ENCODE measurements at regions not wholly inside any gene's neighbourhood (a gene's known extent, or its start where the extent isn't known, plus 50 kb on each side); places are given as distances from the start of the nearest gene placed in this dataset.

DNA sequence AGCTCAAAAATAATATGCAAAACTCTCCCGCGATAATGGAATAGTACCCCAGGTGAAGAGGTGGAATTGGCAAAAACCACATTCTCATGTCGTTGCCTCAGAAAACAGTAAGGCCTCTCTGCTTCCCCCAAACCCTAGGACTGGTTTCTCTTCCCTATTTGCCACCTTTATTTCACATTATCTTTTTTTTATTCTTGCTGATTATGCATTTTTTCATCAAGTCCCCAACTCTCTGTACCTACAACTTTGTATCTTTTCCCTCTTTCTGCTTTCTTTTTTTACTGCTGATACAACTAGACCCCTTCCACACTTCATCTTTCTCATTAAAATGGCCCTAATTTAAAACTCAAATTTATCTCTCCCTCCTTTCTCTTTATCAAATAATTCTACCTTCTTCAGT is 1472.2 kb downstream of the SUCLG1 start:
- Histone ChIP-seq H3K4me1 (no peaks in the 10 kb centered on the region), H3K36me3 (replicated peaks in 1 of 2; ENCODE audit: insufficient read depth in 1 of 2, low read depth in 2 of 2) (no peaks in the 10 kb centered on the region), H3K27me3 (no peaks in the 10 kb centered on the region), H3K4me3 (no peak overlapping the region), H3K9me3 (no peaks in the 10 kb centered on the region), H3K27ac (no peak overlapping the region)
- WGBS, 2 donors, result 85% methylated on average over 3 of the region's 3 CpGs
- TF ChIP-seq, protein P1, sequence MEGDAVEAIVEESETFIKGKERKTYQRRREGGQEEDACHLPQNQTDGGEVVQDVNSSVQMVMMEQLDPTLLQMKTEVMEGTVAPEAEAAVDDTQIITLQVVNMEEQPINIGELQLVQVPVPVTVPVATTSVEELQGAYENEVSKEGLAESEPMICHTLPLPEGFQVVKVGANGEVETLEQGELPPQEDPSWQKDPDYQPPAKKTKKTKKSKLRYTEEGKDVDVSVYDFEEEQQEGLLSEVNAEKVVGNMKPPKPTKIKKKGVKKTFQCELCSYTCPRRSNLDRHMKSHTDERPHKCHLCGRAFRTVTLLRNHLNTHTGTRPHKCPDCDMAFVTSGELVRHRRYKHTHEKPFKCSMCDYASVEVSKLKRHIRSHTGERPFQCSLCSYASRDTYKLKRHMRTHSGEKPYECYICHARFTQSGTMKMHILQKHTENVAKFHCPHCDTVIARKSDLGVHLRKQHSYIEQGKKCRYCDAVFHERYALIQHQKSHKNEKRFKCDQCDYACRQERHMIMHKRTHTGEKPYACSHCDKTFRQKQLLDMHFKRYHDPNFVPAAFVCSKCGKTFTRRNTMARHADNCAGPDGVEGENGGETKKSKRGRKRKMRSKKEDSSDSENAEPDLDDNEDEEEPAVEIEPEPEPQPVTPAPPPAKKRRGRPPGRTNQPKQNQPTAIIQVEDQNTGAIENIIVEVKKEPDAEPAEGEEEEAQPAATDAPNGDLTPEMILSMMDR (IDR thresholded peaks at IDR 0.05), result no peak
- no peak for TF ChIP-seq POLR2A (IDR thresholded peaks at IDR 0.05)
- ATAC-seq (no peak), DNase-seq (no peak)
- intact Hi-C loops (cut with DNase I), result no loop called here

DNA sequence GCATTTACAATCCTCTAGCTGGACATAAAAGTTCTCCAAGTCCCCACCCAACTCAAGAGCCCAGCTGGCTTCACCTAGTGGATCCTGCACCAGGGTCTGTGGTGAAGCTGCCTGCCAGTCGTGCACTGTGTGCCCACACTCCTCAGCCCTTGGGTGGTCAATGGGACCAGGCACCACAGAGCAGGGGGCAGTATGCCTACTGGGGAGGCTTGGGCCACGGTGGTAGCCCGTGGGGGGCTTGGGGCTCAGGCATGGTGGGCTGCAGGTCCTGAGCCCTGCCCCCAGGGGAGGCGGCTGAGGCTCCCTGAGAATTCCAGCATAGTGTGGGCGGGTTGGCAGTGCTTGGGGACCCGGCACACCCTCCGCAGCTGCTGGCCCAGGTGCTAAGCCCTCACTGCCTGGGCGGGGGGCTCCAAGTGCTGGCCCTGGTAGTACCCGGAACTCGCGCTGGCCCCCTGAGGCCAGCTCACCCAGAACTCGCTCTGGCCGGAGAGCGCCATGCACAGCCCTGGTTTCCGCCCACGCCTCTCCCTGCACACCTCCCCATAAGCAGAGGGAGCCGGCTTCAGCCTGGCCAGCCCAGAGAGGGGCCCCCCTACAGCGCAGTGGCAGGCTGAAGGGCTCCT is 1473.4 kb downstream of the SUCLG1 start:
- Histone ChIP-seq H3K27ac (no peak overlapping the region), H3K27me3 (no peaks in the 10 kb centered on the region), H3K4me1 (no peaks in the 10 kb centered on the region), H3K36me3 (replicated peaks in 1 of 2; ENCODE audit: insufficient read depth in 1 of 2, low read depth in 2 of 2) (no peaks in the 10 kb centered on the region), H3K9me3 (no peaks in the 10 kb centered on the region), H3K4me3 (no peak overlapping the region)
- intact Hi-C loops (cut with DNase I), result no loop called here
- WGBS, 2 donors, result 84 to 89% methylated on average over 7 to 16 of the region's 18 CpGs
- TF ChIP-seq, protein P1 (IDR thresholded peaks at IDR 0.05), result no peak
- no peak for TF ChIP-seq POLR2A (IDR thresholded peaks at IDR 0.05)
- ATAC-seq (no peak), DNase-seq (no peak)

DNA sequence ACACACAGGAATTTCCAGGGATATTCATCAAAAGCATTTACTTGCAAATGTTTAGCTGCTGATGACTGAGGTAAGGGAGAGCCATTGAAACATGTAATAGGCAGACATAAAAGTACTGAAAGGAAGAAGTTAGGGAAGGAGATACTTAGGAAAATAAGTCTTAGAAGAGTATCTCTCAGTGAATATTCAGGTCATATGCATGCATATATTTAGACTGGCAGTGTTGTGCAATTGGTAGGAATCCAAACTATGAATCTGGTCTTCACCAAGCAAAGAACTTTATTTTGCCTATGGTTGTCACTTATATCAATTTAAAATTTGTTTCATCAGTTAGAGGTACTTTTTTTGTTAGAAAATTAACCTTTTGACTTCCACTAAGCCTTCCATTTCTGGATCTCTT is 1490.7 kb downstream of the SUCLG1 start:
- H3K9me3 ChIP-seq, result no peaks in the 10 kb centered on the region
- ATAC-seq (no peak), DNase-seq (no peak)
- no peaks in the 10 kb centered on the region for H3K4me1 ChIP-seq
- H3K27ac ChIP-seq, result no peak overlapping the region
- no peak for TF ChIP-seq POLR2A (IDR thresholded peaks at IDR 0.05)
- TF ChIP-seq, protein P1 (IDR thresholded peaks at IDR 0.05), result no peak
- no peaks in the 10 kb centered on the region for H3K36me3 ChIP-seq (replicated peaks in 1 of 2; ENCODE audit: insufficient read depth in 1 of 2, low read depth in 2 of 2)
- intact Hi-C loops (cut with DNase I), result no loop called here
- H3K4me3 ChIP-seq, result no peak overlapping the region
- no peaks in the 10 kb centered on the region for H3K27me3 ChIP-seq

DNA sequence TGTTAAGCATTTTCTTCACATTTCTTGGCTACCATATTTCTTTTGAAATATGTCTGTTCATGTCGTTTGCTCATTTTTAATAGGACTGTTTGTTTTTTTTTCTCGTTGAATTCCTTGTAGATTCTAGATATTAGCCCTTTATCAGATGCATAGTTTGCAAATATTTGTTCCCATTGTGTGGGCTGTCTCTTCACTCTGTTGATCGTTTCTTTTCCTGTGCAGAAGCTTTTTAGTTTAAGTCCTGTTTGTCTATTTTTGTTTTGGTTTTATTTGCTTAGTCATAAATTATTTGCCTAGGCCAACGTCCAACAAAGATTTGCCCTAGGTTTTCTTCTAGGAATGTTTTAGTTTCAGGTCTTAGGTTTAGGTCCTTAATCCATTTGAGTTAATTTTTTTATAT is 1494.7 kb downstream of the SUCLG1 start:
- intact Hi-C loops (cut with DNase I), result no loop called here
- H3K4me1 ChIP-seq, result no peaks in the 10 kb centered on the region
- 38 to 40% methylated on average over 4 of the region's 4 CpGs for WGBS, 2 donors
- ATAC-seq (no peak), DNase-seq (no peak)
- H3K9me3 ChIP-seq, result no peaks in the 10 kb centered on the region
- no peaks in the 10 kb centered on the region for H3K27me3 ChIP-seq
- no peak for TF ChIP-seq POLR2A (IDR thresholded peaks at IDR 0.05)
- TF ChIP-seq, protein P1 (IDR thresholded peaks at IDR 0.05), result no peak
- H3K36me3 ChIP-seq (replicated peaks in 1 of 2; ENCODE audit: insufficient read depth in 1 of 2, low read depth in 2 of 2), result no peaks in the 10 kb centered on the region
- no peak overlapping the region for H3K27ac ChIP-seq
- no peak overlapping the region for H3K4me3 ChIP-seq

DNA sequence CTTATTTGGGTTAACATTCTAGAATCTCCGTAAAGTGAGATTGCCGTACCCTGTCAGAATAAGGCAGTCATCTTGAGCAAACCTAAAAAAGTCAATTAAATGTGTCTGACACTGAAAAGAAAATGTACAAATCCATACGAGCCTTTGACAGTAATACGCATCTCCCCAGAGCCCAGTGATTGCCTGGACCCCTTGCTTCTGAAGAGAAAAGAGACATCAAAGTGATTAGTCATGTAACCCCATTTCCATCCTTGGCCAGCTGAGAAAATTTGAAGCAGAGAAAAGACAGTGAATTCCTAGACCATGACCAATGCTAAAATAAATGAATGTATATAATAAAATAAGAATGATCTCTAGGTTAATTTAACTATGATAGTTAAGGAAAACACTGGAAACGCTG is 1499.4 kb downstream of the SUCLG1 start:
- intact Hi-C loops (cut with DNase I), result no loop called here
- Histone ChIP-seq H3K27ac (no peak overlapping the region), H3K4me3 (no peak overlapping the region), H3K27me3 (no peaks in the 10 kb centered on the region), H3K4me1 (no peaks in the 10 kb centered on the region), H3K9me3 (no peaks in the 10 kb centered on the region), H3K36me3 (replicated peaks in 1 of 2; ENCODE audit: insufficient read depth in 1 of 2, low read depth in 2 of 2) (no peaks in the 10 kb centered on the region)
- WGBS, 2 donors, result 74 to 75% methylated on average over 5 of the region's 5 CpGs
- no peak for TF ChIP-seq POLR2A (IDR thresholded peaks at IDR 0.05)
- TF ChIP-seq, protein P1 (IDR thresholded peaks at IDR 0.05), result no peak
- ATAC-seq (no peak), DNase-seq (no peak)

All from body of pancreas (tissue), 4 donors.